ENCODE measurements at regions not wholly inside any gene's neighbourhood (a gene's known extent, or its start where the extent isn't known, plus 50 kb on each side); places are given as distances from the start of the nearest gene placed in this dataset.

DNA sequence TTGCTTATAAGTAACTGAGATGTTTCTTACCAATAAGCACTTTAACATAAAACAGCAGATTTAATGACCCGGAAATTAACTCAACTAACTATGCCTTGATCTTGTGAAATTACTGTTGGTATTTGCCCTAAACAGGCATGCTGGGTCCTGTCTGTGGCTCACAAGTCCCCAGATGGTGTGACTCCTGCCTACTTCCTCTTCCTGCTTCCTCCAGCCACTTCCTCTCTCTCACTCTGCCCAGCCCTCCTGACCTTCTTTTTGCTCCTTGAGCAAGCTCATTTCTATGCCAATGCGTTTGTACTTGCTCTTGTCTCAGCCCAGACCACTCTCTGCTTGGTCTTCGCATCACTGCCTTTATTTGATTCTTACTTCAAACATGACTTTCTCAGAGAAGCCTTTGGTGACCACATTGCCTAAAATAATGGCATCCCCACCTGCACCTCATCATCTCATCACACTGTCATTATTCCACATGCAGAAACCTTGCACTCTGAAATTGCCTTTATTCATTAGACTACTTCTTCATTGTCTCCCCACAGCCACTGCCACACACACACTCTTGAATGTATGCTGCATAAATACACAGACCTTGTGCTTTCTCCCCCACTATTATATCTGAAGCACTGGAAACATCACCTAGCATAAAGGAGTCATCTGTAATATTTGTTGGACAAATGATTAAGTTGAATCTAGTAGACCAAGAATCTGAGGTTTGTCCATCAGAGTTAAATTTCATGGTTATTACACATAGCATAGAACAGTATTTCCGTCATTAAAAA is 256.3 kb upstream of the SEMA6D start:
- DNase-seq (ENCODE audit: low read depth) = no peak

DNA sequence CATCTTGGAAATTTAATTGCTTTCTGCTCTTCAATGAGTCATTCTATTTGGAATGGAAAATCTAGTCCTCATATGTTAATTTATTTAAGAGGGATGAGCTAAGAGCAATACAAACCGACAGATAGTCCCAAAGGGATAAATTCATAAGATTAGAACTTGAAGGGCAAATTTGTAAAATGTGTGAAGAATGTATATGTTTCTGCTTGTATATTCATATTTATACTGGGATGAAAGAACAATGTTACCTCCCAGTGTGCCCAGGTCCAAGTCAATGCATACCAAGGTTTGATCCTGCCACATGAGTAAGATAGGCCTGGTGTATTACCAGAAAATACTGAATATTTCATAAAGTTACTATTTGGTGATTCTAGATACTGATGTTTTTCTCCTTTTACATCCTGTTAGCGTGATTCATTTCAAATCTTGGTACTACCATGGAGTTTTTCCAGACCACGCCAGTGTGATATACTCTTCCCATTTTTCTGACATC is 255.6 kb upstream of the SEMA6D start:
- DNase-seq (ENCODE audit: low read depth) = no peak

DNA sequence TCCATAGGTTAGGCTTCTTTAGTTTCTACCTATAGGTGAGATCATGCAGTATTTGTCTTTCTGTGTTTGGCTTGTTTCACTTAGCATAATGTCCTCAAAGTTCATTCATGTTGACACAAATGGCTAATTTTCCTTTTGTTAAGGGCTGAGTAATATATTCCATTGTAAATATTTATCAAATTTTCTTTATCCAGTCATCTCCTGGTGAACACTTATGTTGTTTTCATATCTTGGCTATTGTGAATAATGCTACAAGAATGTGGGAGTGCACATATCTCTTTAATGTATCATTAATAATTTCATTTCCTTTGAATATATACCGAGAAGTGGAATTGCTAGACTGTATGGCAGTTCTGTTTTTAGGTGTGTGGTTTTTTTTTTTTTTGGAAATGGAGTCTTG is 250.9 kb upstream of the SEMA6D start:
- DNase-seq (ENCODE audit: low read depth) = no peak

DNA sequence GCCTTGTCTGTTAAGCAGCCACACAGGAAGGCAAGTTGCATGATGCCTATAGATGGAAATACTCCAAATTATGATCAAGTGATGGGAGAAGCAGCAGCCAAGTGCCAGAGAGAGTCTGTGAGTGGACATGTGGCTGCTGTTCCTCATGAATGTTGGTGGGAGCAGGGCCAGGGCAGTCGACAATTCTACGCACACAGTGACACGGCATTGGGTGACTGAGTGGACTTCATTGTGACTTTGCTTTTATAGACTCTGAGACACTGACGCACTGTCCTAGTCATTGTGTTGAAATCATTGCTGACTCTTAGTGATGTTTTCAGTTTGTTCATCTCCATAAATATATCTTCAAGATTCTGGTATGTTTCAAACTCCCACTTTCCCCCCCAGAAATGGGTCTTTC is 246.3 kb upstream of the SEMA6D start:
- DNase-seq (ENCODE audit: low read depth) = no peak

DNA sequence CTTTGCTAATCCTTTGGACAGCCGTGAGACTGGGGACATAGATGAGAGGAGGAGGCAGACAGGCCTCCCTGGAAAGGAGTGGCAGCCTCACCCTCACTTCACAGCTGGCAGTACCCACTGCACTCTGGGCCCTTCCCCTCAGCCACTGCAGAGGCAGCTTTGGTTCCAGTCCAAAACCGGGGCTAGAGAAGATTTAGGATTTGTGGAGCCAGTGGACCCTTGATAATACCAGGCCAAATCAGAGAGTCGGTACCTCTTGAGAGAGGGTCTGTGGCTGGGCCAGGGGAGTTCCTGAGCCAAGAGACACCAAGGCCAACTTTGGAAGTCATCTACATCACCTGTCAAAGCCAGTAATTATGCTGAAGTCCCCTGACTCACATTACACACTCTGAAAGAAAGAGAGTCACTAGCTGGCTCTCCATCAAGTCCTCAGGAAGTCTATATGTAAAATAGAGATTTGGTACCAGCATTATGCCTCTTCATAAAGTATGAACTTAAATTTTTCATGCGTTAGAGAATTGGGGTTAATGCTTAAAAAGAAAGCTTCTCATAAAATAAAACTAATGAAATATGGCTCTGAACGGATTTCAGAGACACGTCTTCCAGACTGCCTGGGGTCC is 244.1 kb upstream of the SEMA6D start:
- no peak for DNase-seq (ENCODE audit: low read depth)

DNA sequence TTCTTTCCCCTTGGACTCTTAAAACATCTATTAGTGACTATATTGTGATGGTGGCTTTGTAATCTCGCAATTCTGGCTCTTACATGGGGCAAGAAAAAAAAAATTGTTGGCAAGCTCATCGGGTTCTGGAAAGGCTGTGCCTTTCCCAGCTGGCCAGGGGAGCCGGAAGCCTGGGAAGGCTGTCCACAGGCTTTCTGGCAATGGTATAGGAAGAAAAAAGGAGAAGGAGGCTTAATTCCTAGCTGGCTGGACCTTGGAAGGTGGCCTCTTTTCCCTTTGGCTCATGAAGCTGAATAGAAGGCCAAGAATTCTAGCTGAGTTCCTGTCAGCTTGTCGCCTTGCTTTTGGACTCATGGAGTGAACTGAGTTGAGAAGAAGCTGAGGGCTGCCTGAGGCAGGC is 243.5 kb upstream of the SEMA6D start:
- no peak for DNase-seq (ENCODE audit: low read depth)

DNA sequence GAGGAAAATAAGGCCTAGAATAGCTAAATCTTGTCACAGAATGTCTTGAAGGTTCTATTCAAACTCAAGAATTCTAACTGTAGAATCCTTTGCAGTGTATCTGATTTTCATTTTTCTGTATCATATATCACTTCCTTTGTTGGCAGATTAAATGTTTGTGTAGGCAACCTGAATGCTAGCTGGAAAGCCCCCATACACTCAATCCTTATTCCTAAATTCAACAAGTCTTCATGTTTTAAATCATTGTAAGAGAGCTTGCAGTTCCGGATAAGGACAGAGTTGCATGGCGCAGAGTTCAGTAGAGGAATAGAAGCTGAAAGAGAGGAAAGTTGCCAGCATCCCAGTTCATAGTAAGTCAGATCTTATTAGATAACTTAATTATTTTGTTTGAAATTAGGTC is 242.0 kb upstream of the SEMA6D start:
- DNase-seq (ENCODE audit: low read depth) = no peak

DNA sequence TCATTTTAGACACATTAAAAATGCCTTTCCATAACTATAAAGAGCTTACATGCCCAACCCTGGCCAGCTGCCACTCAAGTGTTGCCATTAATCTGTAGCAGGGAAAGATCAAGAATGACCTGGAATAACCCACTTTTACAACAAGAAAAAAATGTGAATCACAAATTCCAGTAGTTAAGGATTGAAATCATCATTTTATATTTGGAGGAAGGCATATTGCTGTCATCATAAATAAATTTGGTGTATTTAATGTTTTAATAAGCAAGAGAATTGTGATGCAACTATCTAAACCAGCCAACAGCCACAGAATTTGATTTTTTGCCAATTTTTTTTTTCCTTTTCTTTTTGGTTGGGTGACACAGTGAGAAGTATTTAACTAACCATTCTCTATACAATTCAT is 240.0 kb upstream of the SEMA6D start:
- no peak for DNase-seq (ENCODE audit: low read depth)

DNA sequence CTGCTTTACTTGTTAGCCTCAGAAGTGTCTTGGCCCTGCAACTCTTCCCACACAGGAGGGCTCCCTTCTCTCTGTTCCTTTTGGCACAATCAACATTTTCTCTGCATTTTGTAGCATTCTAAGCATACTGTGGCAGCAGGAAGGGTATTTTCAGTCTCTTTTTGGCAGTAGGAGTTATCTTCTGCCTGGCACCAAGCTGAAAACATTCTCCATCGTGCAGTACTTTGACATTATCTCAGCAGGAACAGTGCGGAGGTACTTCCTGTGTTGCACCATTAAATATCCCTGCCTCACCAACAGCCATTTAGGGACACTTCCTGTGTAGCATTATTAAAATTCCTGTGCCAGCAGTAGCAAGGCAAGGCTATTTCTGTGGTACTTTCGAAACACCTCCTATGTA is 233.2 kb upstream of the SEMA6D start:
- DNase-seq (ENCODE audit: low read depth) = no peak

DNA sequence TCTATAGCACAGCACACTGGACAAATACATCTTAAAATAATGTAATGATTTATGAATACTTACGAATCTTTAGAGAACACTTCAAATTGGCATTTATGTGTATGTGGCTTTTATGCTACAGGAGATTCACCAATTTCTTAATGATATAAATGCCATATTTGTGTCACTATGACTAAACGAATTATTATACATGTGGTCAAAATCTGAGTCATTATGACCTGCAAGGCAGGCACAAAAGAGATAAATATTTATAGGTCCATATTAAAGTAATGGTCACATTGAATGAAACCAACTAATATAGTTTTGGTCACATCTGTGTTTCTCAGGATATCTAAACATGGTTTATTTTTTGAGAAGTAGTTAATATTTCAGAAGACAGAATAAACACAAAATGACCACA is 232.3 kb upstream of the SEMA6D start:
- DNase-seq (ENCODE audit: low read depth) = no peak

DNA sequence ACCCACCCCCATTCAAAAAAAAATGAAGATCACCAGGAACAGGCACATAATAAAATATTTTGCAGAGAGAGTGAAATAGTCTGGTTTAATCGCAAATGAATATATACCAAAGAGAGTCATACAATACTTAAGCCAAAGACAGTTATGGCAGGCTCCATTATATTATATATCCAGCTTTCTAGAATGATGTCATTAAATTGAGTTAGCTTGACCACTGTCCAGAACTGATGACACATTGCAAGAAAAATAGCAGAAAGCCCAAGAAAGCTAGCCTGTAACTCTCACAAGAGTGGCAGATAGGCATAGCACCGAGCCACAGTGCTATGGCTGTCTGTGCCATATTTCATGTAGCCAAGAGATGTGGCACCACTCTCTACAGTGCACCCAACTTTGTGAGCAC is 231.9 kb upstream of the SEMA6D start:
- DNase-seq (ENCODE audit: low read depth) = no peak

DNA sequence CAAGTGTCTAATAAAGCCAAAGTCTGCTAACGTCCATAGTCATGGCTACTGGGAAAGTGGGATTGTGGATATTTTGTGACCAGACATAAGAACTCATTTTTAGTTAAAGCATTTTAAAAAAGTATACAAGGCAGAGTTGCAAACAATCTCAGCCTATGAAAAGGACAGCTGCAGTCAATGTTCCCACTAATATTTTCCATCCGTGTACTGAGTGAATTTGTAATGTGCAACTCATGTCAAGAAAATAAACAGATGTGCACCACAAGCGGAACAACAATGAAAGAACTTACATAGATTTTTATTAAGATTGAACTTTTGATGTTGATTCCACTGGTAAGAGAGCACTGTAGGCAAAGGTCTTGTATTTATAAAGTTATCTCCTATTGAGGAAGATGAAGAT is 231.3 kb upstream of the SEMA6D start:
- DNase-seq (ENCODE audit: low read depth) = no peak

DNA sequence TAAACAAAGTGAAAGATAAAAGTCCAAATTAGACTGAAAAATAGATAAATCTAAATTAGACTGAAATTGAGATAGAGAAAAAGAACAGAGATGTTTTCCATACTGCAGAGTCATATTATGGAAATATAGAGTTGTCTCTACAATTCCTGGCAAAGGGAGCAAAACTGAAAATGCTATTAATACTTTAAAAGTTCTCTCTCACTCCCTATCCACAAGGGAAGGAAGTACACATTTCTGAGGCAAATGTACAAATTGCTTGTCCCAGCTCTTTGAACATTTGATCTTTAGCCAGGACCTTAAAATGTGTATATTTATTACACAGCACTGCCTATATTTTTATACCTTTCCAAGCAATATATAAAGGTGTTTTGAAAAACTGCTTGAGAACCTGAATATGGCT is 225.1 kb upstream of the SEMA6D start:
- DNase-seq (ENCODE audit: low read depth) = no peak

DNA sequence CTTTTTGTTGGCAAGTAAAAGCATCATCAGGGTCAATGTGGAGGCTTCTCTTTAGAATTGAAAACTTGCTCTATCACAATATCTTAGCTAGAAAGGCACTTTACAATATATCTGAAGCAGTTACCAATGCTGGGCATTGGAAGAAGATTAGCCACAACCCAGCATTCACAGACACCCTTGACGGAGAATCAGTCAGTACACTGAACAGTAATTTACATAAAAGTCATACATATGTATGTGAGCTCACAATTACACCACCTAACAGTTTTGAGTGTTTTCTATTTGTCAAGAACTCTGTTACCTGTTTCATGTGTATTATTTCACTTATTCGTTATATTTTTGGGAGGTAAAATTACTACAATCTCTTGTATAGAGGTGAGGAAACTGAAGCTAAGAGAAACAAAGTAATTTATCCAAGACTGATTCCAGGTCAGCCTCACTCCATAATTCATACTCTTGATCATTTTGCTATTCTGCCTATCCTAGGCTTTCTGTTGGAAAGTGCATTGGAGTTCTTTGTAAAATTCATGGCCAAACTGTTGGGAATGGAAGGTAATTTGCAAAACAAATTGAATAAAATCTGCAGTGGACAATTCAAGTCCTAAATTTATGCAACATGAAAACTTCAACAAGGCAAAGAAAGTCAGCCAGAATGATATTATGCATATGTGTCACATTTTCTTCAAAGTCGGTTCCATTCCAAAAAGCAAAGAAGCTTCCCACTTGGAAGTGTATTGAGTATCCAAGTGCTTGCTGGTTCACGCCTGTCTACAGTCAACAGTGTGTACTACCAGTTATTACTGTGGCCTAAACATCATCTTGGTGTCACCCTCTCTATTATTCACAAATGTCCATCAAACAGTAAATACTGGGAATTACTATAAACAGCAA is 223.7 kb upstream of the SEMA6D start:
- DNase-seq (ENCODE audit: low read depth) = no peak

DNA sequence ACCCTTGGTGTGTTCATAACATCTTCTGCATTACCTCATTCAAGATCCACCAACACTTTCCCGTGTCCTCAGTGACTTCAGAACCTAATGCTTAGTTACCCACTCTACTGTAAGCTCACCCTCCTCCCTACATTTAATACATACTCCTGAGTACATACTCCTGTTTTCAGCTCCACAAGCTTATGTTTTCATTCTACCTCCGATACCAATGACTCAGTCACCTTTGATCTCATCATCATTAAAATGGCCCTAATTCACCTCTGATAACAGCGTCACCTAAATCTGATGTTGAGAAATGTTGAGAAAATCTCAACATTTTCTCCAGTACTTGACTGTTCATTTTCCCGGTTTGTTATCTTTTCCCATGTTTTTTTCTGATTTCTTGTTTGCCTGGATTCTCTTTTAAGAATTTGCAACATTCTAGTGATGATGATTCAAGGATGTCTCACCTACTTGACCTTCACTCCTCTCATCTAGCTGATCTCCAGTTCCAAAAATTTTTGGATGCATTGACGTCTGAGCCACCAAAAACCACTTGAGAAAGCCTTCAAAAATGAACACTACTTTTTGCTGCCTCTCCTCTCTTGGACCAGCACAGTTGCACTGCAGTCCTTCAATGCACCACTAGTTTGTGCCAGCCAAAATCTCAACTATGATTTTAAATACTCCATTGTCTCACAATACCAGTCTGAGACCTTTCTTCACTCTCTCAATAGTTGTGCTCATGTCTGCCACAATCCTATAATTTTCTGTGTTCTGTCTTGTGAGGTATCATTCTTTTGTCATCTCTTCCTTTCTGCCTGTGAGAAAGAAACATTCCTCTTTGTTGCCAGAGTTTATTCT is 220.7 kb upstream of the SEMA6D start:
- no peak for DNase-seq (ENCODE audit: low read depth)

DNA sequence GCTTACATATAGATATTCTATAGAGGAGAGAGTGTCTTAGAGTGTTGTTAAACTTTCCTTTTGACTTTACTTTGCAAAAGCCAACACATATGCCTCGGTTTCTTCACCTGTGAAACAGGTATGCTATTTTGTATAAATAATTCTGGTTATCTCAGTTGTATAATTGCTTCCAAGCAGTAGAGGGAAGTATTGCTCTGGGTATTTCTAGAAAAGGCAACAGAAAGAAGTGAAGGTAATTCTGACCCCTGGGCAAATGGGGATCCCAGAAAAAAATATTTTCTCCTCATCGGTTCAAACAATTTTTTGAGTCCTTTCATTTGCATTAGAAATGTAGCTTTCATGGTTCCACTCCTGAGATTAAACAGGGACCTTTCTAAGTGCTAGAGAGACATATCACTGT is 216.5 kb upstream of the SEMA6D start:
- DNase-seq (ENCODE audit: low read depth) = no peak

DNA sequence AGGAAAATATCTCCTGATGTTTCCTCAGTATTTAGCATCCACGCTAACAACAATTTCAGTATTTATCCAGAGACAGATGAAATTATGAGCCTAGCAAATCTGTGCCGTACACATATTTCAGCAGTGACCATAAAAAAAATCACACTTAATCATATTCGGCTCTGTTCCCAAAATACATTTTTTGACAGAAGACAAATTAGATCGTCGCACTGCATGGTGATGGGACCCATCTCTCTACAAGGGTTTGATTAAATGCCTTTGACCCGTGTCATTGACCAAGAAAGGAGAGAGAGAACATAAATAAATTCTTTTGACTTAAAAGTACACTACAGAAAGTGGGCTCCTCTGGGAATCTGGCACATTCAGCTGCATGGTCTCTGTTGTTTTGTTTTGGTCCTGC is 215.3 kb upstream of the SEMA6D start:
- DNase-seq (ENCODE audit: low read depth) = no peak

DNA sequence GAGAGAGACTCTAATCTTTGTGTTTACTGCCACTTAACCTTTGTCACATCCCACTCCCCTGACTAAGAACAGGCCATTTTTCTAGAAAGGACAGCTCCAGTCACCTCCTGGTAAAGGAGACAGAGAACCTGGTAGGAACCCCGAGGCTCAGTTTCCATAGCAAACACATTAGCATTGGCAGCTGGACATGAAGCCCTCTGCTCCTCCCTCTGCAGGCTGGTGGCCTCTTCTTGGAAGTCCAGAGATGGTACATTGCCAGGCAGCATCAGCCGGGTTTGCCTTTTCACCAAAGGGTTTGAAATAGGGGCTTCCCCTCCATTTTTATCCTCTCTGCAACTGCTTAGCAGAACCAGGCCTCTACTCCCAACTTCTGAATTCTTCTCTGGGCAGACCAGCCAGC is 213.4 kb upstream of the SEMA6D start:
- DNase-seq (ENCODE audit: low read depth) = no peak

DNA sequence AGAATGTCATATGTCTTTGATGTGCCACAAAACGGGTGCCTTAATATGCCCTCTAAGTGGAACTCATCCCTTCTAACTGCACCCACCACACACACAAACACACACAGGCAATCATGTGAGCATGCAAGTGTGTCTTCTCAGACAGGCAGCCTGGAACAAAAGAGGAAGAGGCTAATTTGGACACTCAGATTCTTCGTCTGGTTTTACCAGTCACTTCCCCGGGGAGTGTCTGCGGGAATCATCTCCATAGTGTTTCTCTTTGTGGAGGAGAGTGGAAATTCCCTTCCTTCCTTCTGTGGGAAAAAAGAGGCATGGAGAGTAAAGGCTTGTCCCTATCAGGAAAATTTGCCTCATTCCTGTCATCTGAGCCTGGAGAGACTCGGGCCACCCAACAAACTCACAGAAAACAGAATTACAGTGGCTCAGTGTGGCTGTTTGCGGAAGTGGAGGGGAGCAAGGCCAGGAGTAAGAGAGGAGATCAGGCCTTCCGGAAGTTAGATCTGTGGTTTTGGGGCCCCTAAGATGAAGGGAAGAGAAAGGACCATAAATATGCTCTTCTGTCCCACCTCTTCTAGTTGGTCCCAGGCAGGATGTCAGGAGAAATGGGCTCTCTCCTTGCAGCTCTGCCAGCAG is 212.6 kb upstream of the SEMA6D start:
- no peak for DNase-seq (ENCODE audit: low read depth)

DNA sequence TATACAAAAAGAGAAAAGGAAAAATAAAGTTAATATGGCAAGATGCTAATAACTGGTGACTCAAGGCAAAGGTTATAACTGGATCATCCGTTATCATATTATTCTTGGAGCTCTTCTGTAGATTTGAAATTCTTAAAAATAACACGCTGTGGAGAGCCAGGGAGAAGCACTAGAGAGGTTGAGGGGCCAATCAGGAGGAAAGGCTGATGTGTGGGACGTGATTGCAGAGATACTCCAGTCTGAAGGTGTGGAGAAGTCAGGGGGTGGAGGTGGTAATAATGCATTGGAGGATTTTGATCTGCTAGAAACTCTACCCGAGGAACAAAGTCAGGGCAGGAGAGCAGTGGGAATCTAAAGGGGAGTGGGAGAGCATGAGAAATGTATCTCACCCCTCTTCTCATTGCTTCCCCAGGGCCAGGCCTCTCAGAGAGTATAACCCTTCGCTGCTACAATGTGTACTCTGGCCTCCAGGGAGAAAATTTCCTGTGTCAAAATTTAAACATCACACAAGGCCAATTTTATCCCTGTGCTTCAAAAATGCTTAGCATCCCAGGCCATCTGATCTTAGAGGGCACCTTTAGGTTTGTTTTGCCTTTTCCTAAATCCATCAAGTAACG is 211.5 kb upstream of the SEMA6D start:
- no peak for DNase-seq (ENCODE audit: low read depth)

All from activated T-helper 9 cell treated with anti-CD3 and anti-CD28 coated beads, Interleukin-2, amount 50 U/mL, for 16 hours (primary cell).